GM18861 (cell line): ENCODE measurements at regions not wholly inside any gene's neighbourhood (a gene's known extent, or its start where the extent isn't known, plus 50 kb on each side); places are given as distances from the start of the nearest gene placed in this dataset.

Source experiments
- ATAC-seq: cut with Tn5 transposase; IDR thresholded peaks from one replicate; pipeline ENCODE4 v1.9.1; 2021; ENCODE audit not compliant: unreplicated experiment

DNA sequence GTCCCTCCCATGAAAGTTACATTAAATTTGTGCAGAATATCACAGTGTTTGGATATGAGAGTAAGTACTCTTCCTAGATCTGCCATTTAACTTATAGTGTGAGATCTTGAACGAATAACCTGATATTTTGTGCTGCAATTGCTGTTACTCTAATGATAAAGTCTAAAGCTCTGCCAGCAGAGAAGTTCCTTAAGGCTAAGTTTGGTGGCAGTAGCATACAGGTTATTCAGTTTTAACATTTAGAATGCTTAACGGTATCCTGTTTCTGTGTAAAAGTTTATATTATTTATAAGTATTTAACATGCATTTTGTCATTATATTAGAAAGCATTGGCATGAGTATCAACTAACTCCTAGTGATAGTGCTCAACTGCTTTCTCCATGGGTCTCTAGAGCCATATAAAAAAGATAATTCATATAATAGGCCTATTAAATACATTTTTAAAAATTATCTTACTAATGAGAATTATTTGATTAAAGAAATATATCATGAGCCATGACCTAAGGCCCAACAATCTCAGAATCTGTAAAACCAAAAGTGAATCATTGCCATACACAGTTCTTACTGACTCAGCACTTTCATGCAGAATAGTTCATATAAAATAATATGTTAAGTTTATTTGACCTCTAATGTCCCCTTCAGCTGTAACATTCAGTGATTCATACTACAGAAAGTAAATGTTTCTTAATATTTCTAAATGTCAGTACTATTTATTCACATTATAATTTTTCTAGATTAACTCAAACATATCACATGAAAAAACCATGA, 1058.6 kb downstream of the TRHDE start:
- no peak for ATAC-seq

DNA sequence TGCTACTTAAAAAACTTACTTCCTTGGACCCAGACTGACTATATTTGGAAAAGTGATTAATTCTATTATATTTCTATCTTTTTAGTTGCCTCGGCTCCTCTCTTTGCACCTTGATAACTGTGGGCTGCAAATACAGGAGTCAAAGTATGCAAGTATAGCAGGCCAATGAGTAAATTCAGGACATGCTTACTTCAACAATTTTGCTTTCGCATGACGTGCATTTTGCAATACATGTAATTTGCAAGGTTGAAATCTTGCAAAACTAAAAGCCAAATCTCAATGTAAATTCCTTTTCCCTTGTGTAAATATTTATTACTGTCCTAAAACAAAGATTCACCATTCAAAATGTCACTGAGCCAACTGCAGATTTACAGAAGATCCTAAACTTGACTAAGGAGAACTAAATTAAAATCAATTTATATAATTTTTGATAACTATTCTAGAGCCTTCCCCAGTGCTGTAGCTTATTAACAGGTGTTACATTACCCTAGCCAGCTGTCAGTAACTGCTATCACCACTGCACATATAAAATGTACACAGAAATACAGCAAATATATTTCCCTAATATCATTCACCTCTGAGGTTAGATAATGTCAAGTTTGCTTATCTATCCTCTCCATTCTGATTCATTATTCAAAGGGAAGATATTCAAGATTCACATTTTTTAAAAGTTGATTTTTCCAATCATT, 1069.5 kb downstream of the TRHDE start:
- no peak for ATAC-seq

DNA sequence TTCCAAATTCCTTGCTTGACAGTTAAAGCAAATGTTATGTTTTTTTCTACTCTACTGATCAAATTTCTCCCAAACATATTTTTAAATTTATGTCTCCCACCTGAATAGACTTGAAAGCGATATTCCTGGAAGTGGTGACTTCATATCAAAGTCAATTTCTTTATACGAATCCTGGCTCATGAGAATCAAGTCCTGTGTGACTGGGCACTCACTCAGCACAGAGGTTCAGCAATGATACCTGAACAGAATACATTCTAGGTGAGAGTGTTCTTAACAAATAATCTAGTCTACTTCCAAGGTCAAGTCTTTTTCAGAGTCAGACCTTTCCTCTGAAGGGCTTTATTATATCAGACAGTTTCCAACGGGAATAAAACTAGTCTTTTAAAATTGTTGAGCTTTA, 1070.6 kb downstream of the TRHDE start:
- ATAC-seq: no peak

DNA sequence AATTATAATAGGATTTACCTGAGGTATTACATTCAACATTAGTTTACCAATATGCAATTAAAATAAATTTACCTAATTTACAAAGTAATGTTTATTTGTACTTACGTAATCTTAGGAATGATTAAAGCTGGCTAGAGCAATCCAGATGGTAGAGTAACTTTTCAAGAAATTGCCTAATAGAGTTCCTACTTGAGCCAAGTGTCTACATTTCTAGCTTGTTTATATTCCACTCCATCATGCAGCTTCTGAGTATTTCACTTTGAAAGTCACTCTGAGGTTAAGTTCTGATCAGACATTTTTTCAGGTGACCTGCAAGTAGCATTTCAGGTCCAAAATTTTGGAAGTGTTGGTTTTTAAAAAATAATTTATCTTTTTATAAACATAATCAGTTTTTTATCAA, 1080.7 kb downstream of the TRHDE start:
- no peak for ATAC-seq

DNA sequence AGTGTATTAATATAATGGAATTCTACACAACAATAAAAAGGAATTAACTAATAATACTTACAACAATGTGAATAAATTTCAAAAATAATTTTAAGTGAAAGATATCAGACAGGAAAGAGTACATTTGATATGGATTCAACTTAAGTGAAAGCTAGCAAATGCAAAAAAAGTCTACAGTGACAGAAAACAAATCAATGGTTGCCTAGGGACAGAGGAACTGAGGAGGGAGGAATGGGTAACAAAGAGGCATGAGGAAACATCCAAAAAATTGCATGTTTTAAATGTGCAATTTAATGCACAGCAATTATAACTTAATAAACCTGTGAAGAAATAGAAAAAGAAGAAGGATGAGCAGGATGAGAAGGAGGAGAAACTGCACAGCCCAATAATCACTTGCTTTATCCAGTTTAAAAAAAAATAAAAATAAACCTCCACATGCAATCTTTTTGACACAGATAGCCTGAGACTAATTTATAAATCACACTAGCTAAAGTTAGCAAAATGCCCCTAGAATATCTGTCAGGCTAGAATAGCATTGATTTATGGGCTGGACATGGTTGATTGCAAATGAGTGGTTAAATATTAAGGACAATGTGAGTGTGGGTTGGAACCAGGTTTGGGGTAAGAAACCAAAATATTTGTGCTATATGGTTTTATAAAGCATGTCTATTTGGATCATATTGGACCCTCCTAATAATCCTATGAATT, 1089.1 kb downstream of the TRHDE start:
- no peak for ATAC-seq

DNA sequence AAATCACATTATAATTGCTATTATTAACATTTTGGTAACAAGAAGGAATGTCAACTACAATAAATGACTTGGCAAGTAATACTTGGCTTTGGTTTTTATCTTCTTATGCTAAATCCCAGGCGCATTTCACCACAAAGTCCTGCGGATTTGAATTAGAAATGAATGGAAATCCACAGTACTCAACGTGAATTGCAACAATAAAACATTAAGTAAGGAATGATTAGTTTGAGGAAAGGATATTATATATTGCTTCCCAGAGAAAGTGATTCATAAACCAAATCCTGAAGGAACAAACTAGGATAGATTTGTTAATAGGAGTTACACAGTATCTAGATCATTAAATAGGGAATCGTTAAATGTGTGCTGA, 1089.7 kb downstream of the TRHDE start:
- ATAC-seq: no peak

DNA sequence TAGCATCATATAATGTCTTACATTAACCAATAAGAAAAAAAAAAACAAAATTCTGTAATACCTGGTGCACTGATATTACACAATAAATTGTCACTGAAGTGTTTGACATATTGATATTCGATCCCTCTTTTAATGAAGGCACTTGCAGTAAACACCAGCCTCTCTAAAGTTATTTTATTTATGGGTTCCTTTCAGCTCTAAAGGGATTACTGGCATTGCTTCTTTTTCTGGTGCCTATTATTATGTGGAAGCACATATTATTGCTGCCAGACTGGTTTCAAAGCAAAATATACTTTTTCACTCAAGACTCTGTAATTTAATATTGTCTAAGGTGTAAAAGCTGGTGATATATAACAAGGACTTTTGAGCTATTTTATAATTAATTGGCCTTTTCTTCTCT, 1090.5 kb downstream of the TRHDE start:
- no peak for ATAC-seq

DNA sequence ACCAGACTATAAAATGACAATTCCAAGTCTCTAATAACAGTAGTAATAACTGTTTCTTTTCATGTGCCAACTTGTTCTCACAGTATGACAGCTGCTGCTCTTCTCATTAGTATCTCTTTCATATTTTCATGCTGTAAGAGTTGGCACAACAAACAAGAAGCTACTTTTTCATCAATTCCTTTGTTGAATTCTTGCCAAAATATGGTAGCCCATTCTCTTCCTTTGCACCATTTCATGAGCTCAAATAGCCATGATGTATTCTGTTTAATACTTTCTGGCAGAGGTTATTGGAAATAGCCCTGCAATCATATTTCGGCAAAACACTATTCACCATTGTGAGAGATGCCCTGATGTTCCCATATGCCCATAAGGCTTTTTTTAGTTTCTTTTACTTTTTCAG, 1100.7 kb downstream of the TRHDE start:
- no peak for ATAC-seq

DNA sequence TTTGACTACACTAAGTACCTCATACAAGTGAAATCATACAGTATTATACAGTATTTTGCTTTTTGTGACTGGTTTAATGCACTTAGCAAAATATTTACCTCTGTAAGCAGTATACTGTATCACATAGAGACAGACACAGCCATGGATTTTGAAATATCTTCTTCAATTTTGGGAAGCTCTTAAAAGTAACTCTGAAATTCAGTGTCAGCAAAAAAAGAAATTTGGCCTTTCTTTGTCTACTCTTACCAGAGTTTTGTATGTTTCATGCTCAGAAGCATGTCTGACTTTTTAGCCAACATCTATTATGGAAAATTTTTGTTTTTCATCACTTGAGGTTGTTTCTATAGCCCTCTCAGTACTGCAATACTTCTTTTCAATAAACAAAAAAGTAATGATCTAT, 1102.2 kb downstream of the TRHDE start:
- no peak for ATAC-seq

DNA sequence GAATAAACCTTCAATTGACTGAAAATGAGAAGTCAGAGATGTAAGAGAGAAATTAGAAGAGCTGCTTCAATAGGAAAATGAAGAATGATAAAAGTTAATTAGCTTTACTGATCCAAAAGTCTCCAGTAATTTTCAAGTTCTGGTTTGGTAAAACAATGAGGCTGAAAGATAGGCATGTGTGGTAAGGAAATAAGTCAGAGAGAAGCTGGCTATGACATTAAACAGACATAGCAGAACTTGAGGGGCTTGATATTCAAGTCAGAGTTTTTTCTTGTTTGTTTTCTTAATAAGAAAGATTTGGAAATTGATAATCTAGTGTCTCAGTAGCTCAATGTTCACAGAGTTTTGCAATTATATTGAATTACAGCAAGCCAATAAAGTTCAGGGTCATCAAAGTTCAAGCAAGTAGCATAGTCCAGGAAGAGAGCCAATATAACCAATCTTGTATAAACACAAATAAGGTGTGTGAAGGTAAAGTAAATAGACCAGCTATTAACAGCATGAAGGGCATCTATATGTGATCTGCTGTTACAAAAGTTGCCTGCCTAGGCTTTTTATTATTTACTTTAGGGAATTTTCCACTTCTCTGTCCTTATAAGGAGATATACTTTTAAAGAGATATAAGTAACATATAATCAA, 1111.5 kb downstream of the TRHDE start:
- no peak for ATAC-seq

DNA sequence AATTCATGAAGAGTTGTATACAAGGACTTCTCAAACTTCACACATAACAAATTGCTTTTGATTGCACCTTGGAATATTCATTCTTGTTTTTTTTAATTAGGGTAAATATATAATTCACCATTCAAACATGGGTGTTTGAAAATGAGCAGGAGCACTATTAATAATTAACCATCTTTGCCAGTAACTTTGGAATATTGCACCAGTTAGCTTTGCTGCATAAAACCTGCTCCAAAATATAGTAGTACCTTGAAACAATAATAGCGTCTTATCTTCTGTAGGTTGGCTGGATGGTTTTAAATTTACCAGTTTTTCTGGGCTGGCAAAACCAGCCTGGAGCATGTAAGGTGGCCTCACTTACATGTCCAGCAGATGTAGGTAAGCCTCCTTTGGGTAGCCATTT, 1112.4 kb downstream of the TRHDE start:
- ATAC-seq: no peak

DNA sequence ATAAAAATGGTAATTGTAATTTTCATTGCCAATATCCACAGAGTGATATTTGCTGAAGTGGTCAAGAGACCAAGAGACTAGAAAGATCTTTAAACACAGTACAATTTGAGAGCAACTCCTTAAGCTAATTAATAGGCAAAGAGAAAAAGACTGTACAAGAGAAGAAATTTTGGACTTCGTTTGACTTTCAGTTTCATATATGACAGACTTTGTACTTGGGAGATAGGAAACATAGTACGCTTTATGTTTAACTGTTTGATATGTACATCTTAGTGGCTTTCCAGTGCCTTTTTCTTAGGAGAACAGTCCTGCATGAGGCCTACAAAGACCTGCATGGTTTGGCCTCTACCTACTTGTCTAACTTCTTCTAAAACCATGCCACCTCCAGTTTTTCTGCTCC, 1118.1 kb downstream of the TRHDE start:
- no peak for ATAC-seq

DNA sequence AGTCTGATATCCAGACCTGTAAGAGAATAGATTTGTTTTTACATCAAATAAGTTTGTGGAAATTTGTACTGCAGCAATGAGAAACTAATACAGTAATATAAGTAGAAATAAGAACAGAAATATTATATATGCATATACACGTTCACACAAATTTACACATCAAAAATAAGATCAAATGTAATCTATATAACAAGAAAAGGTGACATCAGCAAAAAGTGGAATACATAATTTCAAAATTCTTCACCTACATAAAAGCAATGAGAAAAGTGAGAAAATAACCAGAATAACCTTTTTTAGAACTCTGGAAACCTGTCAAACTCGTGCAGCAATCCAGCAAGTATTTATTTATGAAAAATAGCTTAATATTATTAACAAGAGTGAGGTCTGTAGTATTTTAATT, 1124.6 kb upstream of the ATXN7L3B start:
- no peak for ATAC-seq

DNA sequence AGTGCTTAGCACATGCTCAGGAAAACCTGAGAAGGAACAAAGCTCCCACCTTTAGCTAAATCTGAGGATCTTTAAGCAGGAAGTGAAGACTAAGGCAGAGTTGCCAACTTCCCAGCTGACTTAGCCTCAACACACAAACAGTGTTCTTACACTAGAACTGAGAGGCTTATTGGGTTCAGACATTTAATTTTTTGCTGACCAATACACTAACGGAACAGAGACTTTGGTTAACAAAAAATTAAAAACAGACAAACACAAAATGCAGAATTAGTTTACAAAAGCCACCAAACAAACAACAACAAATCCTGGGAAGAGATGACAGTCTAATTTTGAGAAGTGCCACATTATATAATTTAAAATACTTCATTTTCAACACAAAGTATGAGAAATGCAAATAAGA, 1123.7 kb upstream of the ATXN7L3B start:
- ATAC-seq: no peak

DNA sequence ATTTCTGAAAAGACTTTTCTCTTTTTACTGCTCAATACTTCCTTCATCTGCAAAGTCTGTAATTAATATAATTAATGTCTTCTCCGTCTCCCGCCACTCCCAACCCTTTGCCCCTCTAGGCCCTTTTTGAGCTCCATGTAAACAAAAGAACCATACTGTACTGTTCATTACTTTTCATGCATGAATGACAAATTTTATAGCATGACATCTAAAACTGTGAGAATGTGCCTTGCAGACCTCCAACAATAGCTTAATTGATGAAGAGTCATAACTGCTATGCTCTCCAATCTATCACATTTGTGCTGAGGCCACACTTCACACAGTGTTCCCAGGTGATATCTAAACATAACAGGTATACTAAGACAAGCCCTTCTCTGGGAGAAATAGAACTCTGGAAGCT, 1122.7 kb upstream of the ATXN7L3B start:
- ATAC-seq: no peak

DNA sequence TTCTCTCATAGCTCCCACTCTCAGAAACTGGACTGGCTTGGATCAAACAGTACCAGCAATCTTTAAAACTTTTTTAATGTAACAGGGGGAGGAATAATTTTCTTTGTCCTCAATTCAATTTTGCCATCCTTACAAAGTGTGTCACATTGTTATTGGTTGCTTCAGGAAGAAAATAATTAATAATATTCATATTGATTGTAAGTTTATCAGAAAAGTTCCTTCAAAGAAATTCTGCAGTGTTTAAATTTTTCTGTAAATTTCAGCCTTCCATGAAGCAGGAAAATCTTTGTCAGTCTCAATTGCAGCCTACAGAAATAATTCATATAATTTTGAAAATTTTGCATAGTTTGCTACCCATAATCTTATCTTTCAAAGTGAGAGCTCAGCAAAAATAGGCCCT, 1119.1 kb upstream of the ATXN7L3B start:
- no peak for ATAC-seq

DNA sequence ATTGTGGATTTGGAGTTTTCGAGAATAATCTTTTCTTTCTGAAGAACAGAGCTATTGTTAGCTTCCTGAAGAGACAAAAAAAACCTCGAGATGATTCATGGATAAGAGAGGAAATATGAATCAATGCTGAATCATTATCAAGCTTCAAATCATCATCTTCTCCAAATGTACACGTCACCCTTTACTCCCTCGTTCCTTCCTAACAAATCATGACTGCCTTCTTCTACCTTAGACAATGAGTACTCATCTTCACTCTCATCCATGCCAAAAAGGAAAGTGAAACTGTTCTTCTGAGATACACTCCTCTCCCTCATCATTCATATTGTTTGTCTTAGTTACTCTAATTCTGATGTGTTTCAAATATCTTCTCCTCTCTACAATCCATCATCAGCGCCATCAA, 1115.8 kb upstream of the ATXN7L3B start:
- no peak for ATAC-seq

DNA sequence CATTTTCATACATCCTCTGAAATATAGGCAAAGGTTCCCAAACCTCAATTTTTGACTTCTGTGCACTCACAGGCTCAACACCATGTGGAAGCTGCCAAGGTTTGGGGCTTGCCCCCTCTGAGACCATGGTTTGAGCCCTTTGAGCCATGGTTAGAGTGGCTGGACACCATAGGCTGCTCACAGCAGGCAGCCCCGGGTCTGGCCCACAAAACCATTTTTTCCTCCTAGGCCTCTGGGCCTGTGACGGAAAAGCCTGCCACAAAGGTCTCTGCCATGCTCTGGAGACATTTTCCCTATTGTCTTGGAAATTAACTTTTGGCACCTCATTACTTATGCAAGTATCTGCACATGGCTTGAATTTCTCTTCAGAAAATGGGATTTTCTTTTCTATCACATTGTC, 1113.2 kb upstream of the ATXN7L3B start:
- ATAC-seq: no peak

DNA sequence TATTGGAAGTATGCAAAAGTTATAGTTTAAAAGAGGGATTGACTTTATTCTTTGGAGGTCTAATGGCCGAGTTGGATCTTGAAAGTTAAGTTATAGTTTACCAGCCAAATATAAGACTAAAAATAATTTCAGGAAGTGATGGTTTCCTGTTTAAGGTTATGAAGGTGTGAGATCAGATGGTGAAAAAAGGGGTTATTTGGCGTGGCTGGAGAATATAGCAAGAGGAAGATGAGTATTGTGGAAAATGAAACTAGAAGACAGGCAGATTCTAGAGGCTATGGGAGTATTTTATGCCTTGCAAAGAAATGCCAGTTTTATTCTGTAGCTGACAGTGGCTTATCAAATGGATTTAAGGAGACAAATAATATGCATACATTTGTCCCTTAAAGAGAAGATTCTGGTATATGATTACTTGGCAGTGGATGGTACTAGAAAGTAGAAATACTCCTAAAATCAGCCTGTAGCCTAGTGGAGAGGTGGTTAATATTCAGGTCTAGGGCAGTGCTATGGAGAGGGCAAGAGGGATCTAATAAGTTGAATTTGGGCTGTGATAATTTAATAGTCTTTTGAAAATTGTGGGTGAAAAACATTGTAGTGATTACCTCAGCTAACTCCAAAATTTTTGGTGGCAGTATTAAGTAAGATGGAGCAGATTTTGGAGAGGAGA, 1091.8 kb upstream of the ATXN7L3B start:
- peak; percentile 71 for ATAC-seq

DNA sequence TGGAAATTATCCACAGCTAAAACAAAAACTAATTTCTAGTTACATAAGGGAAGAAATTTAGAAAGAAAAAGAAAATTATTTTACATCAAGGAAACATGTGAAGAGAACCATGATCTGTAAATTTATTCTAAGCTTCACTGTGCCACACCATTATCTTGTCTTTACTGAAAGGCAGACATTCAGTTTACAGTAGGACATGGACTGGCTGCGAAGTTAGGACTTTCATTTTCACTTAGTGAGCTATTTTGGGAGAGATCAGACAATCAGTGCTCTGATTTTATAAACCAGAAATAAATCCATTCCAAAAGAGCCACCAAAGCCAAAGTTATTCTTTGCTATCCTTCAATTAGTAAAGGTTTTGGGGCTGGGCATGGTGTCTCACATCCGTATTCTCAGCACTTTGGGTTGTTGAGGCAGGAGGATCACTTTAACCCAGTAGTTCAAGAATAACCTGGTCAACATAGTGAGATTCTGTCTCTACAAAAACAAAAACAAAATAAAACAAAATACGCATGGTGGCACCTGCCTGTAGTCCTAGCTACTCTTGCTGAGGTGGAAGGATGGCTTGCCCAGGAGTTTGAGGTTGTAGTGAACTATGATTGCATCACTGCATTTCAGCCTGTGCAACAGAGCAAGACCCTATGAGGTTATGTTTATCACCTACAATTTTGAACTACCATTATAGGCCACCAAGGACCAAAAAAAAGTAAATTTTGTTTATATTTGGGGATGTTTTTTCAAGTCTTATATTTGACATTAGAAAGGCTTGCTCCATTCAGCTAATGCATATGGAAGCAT, 1084.8 kb upstream of the ATXN7L3B start:
- ATAC-seq: no peak
